ENCODE measurements at regions not wholly inside any gene's neighbourhood (a gene's known extent, or its start where the extent isn't known, plus 50 kb on each side); places are given as distances from the start of the nearest gene placed in this dataset.

GRCh38 chr12:20194171-20194570 lies 174.2 kb upstream of the PDE3A start:
- TF ChIP-seq ZNF565 (CRISPR knock-in tag; conservative IDR thresholded peaks at IDR 0.05; ENCODE audit: low read depth) (no peak), CREB5 (CRISPR knock-in tag; IDR thresholded peaks at IDR 0.05; ENCODE audit: low read depth) (no peak), GLIS3 (CRISPR knock-in tag; IDR thresholded peaks at IDR 0.05) (no peak), ISL1 (CRISPR knock-in tag; IDR thresholded peaks at IDR 0.05) (no peak), ARNTL (CRISPR knock-in tag; IDR thresholded peaks at IDR 0.05; ENCODE audit: borderline replicate concordance, low read depth) (no peak), CSDC2 (CRISPR knock-in tag; IDR thresholded peaks at IDR 0.05) (no peak), ZFP30 (CRISPR knock-in tag; IDR thresholded peaks at IDR 0.05) (no peak), POU6F1 (CRISPR knock-in tag; IDR thresholded peaks at IDR 0.05; ENCODE audit: borderline replicate concordance, low read depth) (no peak), RARB (CRISPR knock-in tag; IDR thresholded peaks at IDR 0.05) (no peak)

Measured in SK-N-SH treated with all-trans-retinoic acid at 6 μM for 48 hours (cell line).